ENCODE measurements at regions not wholly inside any gene's neighbourhood (a gene's known extent, or its start where the extent isn't known, plus 50 kb on each side); places are given as distances from the start of the nearest gene placed in this dataset.

- Histone ChIP-seq H3K4me1 (ENCODE audit: control insufficient read depth, insufficient read depth, low read length) (no peaks in the 10 kb centered on the region), H3K36me3 (ENCODE audit: control insufficient read depth in 2 of 2, insufficient read depth in 2 of 2, low read length in 2 of 2) (no peaks in the 10 kb centered on the region), H3K9ac (ENCODE audit: low read length in 2 of 2) (no peak overlapping the region)
Measured at GRCh38 chr5:164060786-164061355, 555.5 kb downstream of the MAT2B start.

GRCh38 chr5:164062304-164062703 lies 556.9 kb downstream of the MAT2B start:
- no peaks in the 10 kb centered on the region for H3K4me1 ChIP-seq (ENCODE audit: control insufficient read depth, insufficient read depth, low read length)
- H3K27me3 ChIP-seq (ENCODE audit: control insufficient read depth in 1 of 2, insufficient read depth in 2 of 2, low read length in 2 of 2), result no peaks in the 10 kb centered on the region
- H3K4me3 ChIP-seq (ENCODE audit: low read length in 2 of 2), result no peak overlapping the region

More at GRCh38 chr5:164060786-164061355, 555.5 kb downstream of the MAT2B start:
- no peaks in the 10 kb centered on the region for H3K27me3 ChIP-seq (ENCODE audit: control insufficient read depth in 1 of 2, insufficient read depth in 2 of 2, low read length in 2 of 2)
- H3K9me3 ChIP-seq (ENCODE audit: control insufficient read depth in 2 of 2, low read length in 2 of 2), result no peaks in the 10 kb centered on the region
- no peak overlapping the region for H3K4me3 ChIP-seq (ENCODE audit: low read length in 2 of 2)
- no peak overlapping the region for H3K27ac ChIP-seq (ENCODE audit: low read length)

GRCh38 chr5:164065266-164065665 lies 559.8 kb downstream of the MAT2B start:
- H3K9ac ChIP-seq (ENCODE audit: low read length in 2 of 2), result no peak overlapping the region
- no peaks in the 10 kb centered on the region for H3K36me3 ChIP-seq (ENCODE audit: control insufficient read depth in 2 of 2, insufficient read depth in 2 of 2, low read length in 2 of 2)
- H3K4me1 ChIP-seq (ENCODE audit: control insufficient read depth, insufficient read depth, low read length), result no peaks in the 10 kb centered on the region
- H3K9me3 ChIP-seq (ENCODE audit: control insufficient read depth in 2 of 2, low read length in 2 of 2), result no peaks in the 10 kb centered on the region
- no peak overlapping the region for H3K27ac ChIP-seq (ENCODE audit: low read length)
- no peaks in the 10 kb centered on the region for H3K27me3 ChIP-seq (ENCODE audit: control insufficient read depth in 1 of 2, insufficient read depth in 2 of 2, low read length in 2 of 2)
- H3K4me3 ChIP-seq (ENCODE audit: low read length in 2 of 2), result no peak overlapping the region

More at GRCh38 chr5:164062304-164062703, 556.9 kb downstream of the MAT2B start:
- no peak overlapping the region for H3K27ac ChIP-seq (ENCODE audit: low read length)
- no peaks in the 10 kb centered on the region for H3K9me3 ChIP-seq (ENCODE audit: control insufficient read depth in 2 of 2, low read length in 2 of 2)
- H3K36me3 ChIP-seq (ENCODE audit: control insufficient read depth in 2 of 2, insufficient read depth in 2 of 2, low read length in 2 of 2), result no peaks in the 10 kb centered on the region
- H3K9ac ChIP-seq (ENCODE audit: low read length in 2 of 2), result no peak overlapping the region

GRCh38 chr5:164071671-164072070 lies 566.3 kb downstream of the MAT2B start:
- no peak overlapping the region for H3K4me3 ChIP-seq (ENCODE audit: low read length in 2 of 2)

GRCh38 chr5:164073081-164073480 lies 567.7 kb downstream of the MAT2B start:
- no peaks in the 10 kb centered on the region for H3K36me3 ChIP-seq (ENCODE audit: control insufficient read depth in 2 of 2, insufficient read depth in 2 of 2, low read length in 2 of 2)
- H3K4me3 ChIP-seq (ENCODE audit: low read length in 2 of 2), result no peak overlapping the region
- H3K4me1 ChIP-seq (ENCODE audit: control insufficient read depth, insufficient read depth, low read length), result no peaks in the 10 kb centered on the region
- no peak overlapping the region for H3K9ac ChIP-seq (ENCODE audit: low read length in 2 of 2)
- no peaks in the 10 kb centered on the region for H3K9me3 ChIP-seq (ENCODE audit: control insufficient read depth in 2 of 2, low read length in 2 of 2)
- H3K27ac ChIP-seq (ENCODE audit: low read length), result no peak overlapping the region
- H3K27me3 ChIP-seq (ENCODE audit: control insufficient read depth in 1 of 2, insufficient read depth in 2 of 2, low read length in 2 of 2), result no peaks in the 10 kb centered on the region

More at GRCh38 chr5:164071671-164072070, 566.3 kb downstream of the MAT2B start:
- no peaks in the 10 kb centered on the region for H3K36me3 ChIP-seq (ENCODE audit: control insufficient read depth in 2 of 2, insufficient read depth in 2 of 2, low read length in 2 of 2)
- no peaks in the 10 kb centered on the region for H3K4me1 ChIP-seq (ENCODE audit: control insufficient read depth, insufficient read depth, low read length)
- H3K9ac ChIP-seq (ENCODE audit: low read length in 2 of 2), result no peak overlapping the region
- no peak overlapping the region for H3K27ac ChIP-seq (ENCODE audit: low read length)
- H3K9me3 ChIP-seq (ENCODE audit: control insufficient read depth in 2 of 2, low read length in 2 of 2), result no peaks in the 10 kb centered on the region
- H3K27me3 ChIP-seq (ENCODE audit: control insufficient read depth in 1 of 2, insufficient read depth in 2 of 2, low read length in 2 of 2), result no peaks in the 10 kb centered on the region

- H3K27ac ChIP-seq (ENCODE audit: low read length), result no peak overlapping the region
- no peaks in the 10 kb centered on the region for H3K36me3 ChIP-seq (ENCODE audit: control insufficient read depth in 2 of 2, insufficient read depth in 2 of 2, low read length in 2 of 2)
- no peaks in the 10 kb centered on the region for H3K4me1 ChIP-seq (ENCODE audit: control insufficient read depth, insufficient read depth, low read length)
- no peaks in the 10 kb centered on the region for H3K9me3 ChIP-seq (ENCODE audit: control insufficient read depth in 2 of 2, low read length in 2 of 2)
- H3K4me3 ChIP-seq (ENCODE audit: low read length in 2 of 2), result no peak overlapping the region
- H3K9ac ChIP-seq (ENCODE audit: low read length in 2 of 2), result no peak overlapping the region
- H3K27me3 ChIP-seq (ENCODE audit: control insufficient read depth in 1 of 2, insufficient read depth in 2 of 2, low read length in 2 of 2), result no peaks in the 10 kb centered on the region
Measured at GRCh38 chr5:164076556-164076955, 571.1 kb downstream of the MAT2B start.

GRCh38 chr5:164090358-164090757 lies 584.9 kb downstream of the MAT2B start:
- Histone ChIP-seq H3K36me3 (ENCODE audit: control insufficient read depth in 2 of 2, insufficient read depth in 2 of 2, low read length in 2 of 2) (no peaks in the 10 kb centered on the region), H3K27ac (ENCODE audit: low read length) (no peak overlapping the region), H3K4me3 (ENCODE audit: low read length in 2 of 2) (no peak overlapping the region), H3K9ac (ENCODE audit: low read length in 2 of 2) (no peak overlapping the region), H3K9me3 (ENCODE audit: control insufficient read depth in 2 of 2, low read length in 2 of 2) (no peaks in the 10 kb centered on the region), H3K27me3 (ENCODE audit: control insufficient read depth in 1 of 2, insufficient read depth in 2 of 2, low read length in 2 of 2) (no peaks in the 10 kb centered on the region), H3K4me1 (ENCODE audit: control insufficient read depth, insufficient read depth, low read length) (no peaks in the 10 kb centered on the region)

GRCh38 chr5:164091836-164092235 lies 586.4 kb downstream of the MAT2B start:
- Histone ChIP-seq H3K27me3 (ENCODE audit: control insufficient read depth in 1 of 2, insufficient read depth in 2 of 2, low read length in 2 of 2) (no peaks in the 10 kb centered on the region), H3K4me3 (ENCODE audit: low read length in 2 of 2) (no peak overlapping the region), H3K36me3 (ENCODE audit: control insufficient read depth in 2 of 2, insufficient read depth in 2 of 2, low read length in 2 of 2) (no peaks in the 10 kb centered on the region), H3K9ac (ENCODE audit: low read length in 2 of 2) (no peak overlapping the region), H3K27ac (ENCODE audit: low read length) (no peak overlapping the region), H3K9me3 (ENCODE audit: control insufficient read depth in 2 of 2, low read length in 2 of 2) (no peaks in the 10 kb centered on the region), H3K4me1 (ENCODE audit: control insufficient read depth, insufficient read depth, low read length) (no peaks in the 10 kb centered on the region)

GRCh38 chr5:164094291-164094690 lies 588.9 kb downstream of the MAT2B start:
- H3K27ac ChIP-seq (ENCODE audit: low read length), result no peak overlapping the region
- H3K9ac ChIP-seq (ENCODE audit: low read length in 2 of 2), result no peak overlapping the region
- H3K9me3 ChIP-seq (ENCODE audit: control insufficient read depth in 2 of 2, low read length in 2 of 2), result no peaks in the 10 kb centered on the region

GRCh38 chr5:164097749-164098148 lies 592.3 kb downstream of the MAT2B start:
- Histone ChIP-seq H3K36me3 (ENCODE audit: control insufficient read depth in 2 of 2, insufficient read depth in 2 of 2, low read length in 2 of 2) (no peaks in the 10 kb centered on the region), H3K9ac (ENCODE audit: low read length in 2 of 2) (no peak overlapping the region), H3K27me3 (ENCODE audit: control insufficient read depth in 1 of 2, insufficient read depth in 2 of 2, low read length in 2 of 2) (no peaks in the 10 kb centered on the region), H3K27ac (ENCODE audit: low read length) (no peak overlapping the region), H3K4me3 (ENCODE audit: low read length in 2 of 2) (no peak overlapping the region), H3K9me3 (ENCODE audit: control insufficient read depth in 2 of 2, low read length in 2 of 2) (no peaks in the 10 kb centered on the region), H3K4me1 (ENCODE audit: control insufficient read depth, insufficient read depth, low read length) (no peaks in the 10 kb centered on the region)

More at GRCh38 chr5:164094291-164094690, 588.9 kb downstream of the MAT2B start:
- Histone ChIP-seq H3K27me3 (ENCODE audit: control insufficient read depth in 1 of 2, insufficient read depth in 2 of 2, low read length in 2 of 2) (no peaks in the 10 kb centered on the region), H3K36me3 (ENCODE audit: control insufficient read depth in 2 of 2, insufficient read depth in 2 of 2, low read length in 2 of 2) (no peaks in the 10 kb centered on the region), H3K4me3 (ENCODE audit: low read length in 2 of 2) (no peak overlapping the region), H3K4me1 (ENCODE audit: control insufficient read depth, insufficient read depth, low read length) (no peaks in the 10 kb centered on the region)

GRCh38 chr5:164098531-164098930 lies 593.1 kb downstream of the MAT2B start:
- no peaks in the 10 kb centered on the region for H3K4me1 ChIP-seq (ENCODE audit: control insufficient read depth, insufficient read depth, low read length)
- no peaks in the 10 kb centered on the region for H3K9me3 ChIP-seq (ENCODE audit: control insufficient read depth in 2 of 2, low read length in 2 of 2)
- H3K36me3 ChIP-seq (ENCODE audit: control insufficient read depth in 2 of 2, insufficient read depth in 2 of 2, low read length in 2 of 2), result no peaks in the 10 kb centered on the region
- H3K27ac ChIP-seq (ENCODE audit: low read length), result no peak overlapping the region
- H3K9ac ChIP-seq (ENCODE audit: low read length in 2 of 2), result no peak overlapping the region
- H3K27me3 ChIP-seq (ENCODE audit: control insufficient read depth in 1 of 2, insufficient read depth in 2 of 2, low read length in 2 of 2), result no peaks in the 10 kb centered on the region
- no peak overlapping the region for H3K4me3 ChIP-seq (ENCODE audit: low read length in 2 of 2)

Measured in stomach smooth muscle (tissue), 2 donors.